22Rv1 (cell line): ENCODE measurements at regions not wholly inside any gene's neighbourhood (a gene's known extent, or its start where the extent isn't known, plus 50 kb on each side); places are given as distances from the start of the nearest gene placed in this dataset.

Source experiments
- H3K27ac ChIP-seq: fragments of 450-650 bp; 2 replicates; pipeline ENCODE4 v1.5.1; 2017
- CTCF ChIP-seq: fragments of 450-650 bp; IDR thresholded peaks from 2 replicates; pipeline ENCODE4 v1.5.1; 2017; ENCODE audit warnings: mild to moderate bottlenecking
- ZFX ChIP-seq: fragments of 450-650 bp; IDR thresholded peaks from 2 replicates; pipeline ENCODE4 v1.6.1; 2017; ENCODE audit warnings: antibody characterized with exemption, borderline replicate concordance

GRCh38 chr12:114967151-114967550, 283.2 kb upstream of the TBX3 start:
- TF ChIP-seq CTCF (no peak), ZFX (no peak)
- H3K27ac ChIP-seq, result no peak overlapping the region

GRCh38 chr12:114964841-114965240, 280.9 kb upstream of the TBX3 start:
- H3K27ac ChIP-seq, result no peak overlapping the region
- TF ChIP-seq ZFX (no peak), CTCF (no peak)

GRCh38 chr12:114963846-114964245, 279.9 kb upstream of the TBX3 start:
- no peak for TF ChIP-seq ZFX
- TF ChIP-seq CTCF, result no peak
- no peak overlapping the region for H3K27ac ChIP-seq

- no peak for TF ChIP-seq CTCF
- TF ChIP-seq ZFX, result no peak
Observed at GRCh38 chr12:114961491-114961890, 277.5 kb upstream of the TBX3 start.

GRCh38 chr12:114958538-114958937, 274.6 kb upstream of the TBX3 start:
- no peak for TF ChIP-seq ZFX
- TF ChIP-seq CTCF, result no peak
- no peak overlapping the region for H3K27ac ChIP-seq

More at GRCh38 chr12:114961491-114961890, 277.5 kb upstream of the TBX3 start:
- H3K27ac ChIP-seq, result no peak overlapping the region

GRCh38 chr12:114957225-114957624, 273.2 kb upstream of the TBX3 start:
- TF ChIP-seq ZFX (no peak), CTCF (no peak)
- H3K27ac ChIP-seq, result no peak overlapping the region

GRCh38 chr12:114955414-114956014, 271.5 kb upstream of the TBX3 start:
- TF ChIP-seq ZFX (no peak), CTCF (no peak)

More at GRCh38 chr12:114955414-114956014, 271.5 kb upstream of the TBX3 start:
- no peak overlapping the region for H3K27ac ChIP-seq
